Suprapubic skin (tissue), 4 donors: ENCODE measurements at regions not wholly inside any gene's neighbourhood (a gene's known extent, or its start where the extent isn't known, plus 50 kb on each side); places are given as distances from the start of the nearest gene placed in this dataset.

ENCODE experiments used
- EP300 ChIP-seq: sonication (generic); formaldehyde crosslinking; IDR thresholded peaks from one replicate; pipeline ENCODE4 v1.6.1; 2017; ENCODE audit warnings: antibody characterized with exemption
- POLR2A ChIP-seq, 2 donors: fragments of 450-650 bp; IDR thresholded peaks; one replicate each; pipeline ENCODE4 v1.6.1; 2017; ENCODE audit warnings: antibody characterized with exemption in 2 of 2, mild to moderate bottlenecking in 2 of 2, moderate library complexity in 2 of 2
- POLR2AphosphoS5 ChIP-seq, 3 donors: sonication (generic); formaldehyde crosslinking; IDR thresholded peaks; one replicate each; pipeline ENCODE4 v1.6.1; 2017; ENCODE audit warnings: antibody characterized with exemption in 3 of 3
- TF ChIP-seq, protein P1 (sequence below), 2 donors: fragments of 200-600 bp in 1 of 2; fragments of 450-650 bp in 1 of 2; sonication (generic) in 1 of 2; IDR thresholded peaks; one replicate each; pipeline ENCODE4 v1.5.1; 2016 to 2019; ENCODE audit warnings: antibody characterized with exemption in 2 of 2, mild to moderate bottlenecking in 1 of 2, moderate library complexity in 1 of 2

DNA sequence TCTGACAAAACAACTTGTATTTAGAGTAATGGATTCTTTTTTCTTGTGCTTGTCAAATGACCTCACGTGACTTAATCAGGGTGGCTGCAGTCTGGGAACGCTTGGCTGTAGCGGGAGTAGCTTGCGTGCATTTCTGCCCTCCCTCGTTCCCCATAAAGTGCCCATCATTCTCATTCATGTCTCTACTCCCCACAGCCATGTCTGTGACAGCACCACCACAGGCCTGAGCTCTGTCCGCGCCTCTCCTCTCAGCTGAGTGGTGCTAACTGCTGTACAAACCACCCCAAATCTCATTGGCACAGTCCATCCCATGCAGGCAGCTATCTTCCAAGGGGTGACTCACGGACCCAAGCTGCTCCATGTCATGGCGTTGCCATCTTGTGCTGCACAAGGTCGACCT lies 161.7 kb downstream of the TSN start:
- TF ChIP-seq, protein P1, sequence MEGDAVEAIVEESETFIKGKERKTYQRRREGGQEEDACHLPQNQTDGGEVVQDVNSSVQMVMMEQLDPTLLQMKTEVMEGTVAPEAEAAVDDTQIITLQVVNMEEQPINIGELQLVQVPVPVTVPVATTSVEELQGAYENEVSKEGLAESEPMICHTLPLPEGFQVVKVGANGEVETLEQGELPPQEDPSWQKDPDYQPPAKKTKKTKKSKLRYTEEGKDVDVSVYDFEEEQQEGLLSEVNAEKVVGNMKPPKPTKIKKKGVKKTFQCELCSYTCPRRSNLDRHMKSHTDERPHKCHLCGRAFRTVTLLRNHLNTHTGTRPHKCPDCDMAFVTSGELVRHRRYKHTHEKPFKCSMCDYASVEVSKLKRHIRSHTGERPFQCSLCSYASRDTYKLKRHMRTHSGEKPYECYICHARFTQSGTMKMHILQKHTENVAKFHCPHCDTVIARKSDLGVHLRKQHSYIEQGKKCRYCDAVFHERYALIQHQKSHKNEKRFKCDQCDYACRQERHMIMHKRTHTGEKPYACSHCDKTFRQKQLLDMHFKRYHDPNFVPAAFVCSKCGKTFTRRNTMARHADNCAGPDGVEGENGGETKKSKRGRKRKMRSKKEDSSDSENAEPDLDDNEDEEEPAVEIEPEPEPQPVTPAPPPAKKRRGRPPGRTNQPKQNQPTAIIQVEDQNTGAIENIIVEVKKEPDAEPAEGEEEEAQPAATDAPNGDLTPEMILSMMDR (IDR thresholded peaks at IDR 0.05): no peak
- TF ChIP-seq POLR2AphosphoS5 (IDR thresholded peaks at IDR 0.05) (no peak), POLR2A (IDR thresholded peaks at IDR 0.05) (no peak), EP300 (no peak)
